Stimulated activated CD4-positive, alpha-beta T cell treated with anti-CD3 and anti-CD28 coated beads, TNF-alpha, amount 100 ng/mL, for 24 hours (primary cell): ENCODE measurements at regions not wholly inside any gene's neighbourhood (a gene's known extent, or its start where the extent isn't known, plus 50 kb on each side); places are given as distances from the start of the nearest gene placed in this dataset.

Experiments
- DNase-seq, 3 experiments: peaks; one replicate each; pipeline ENCODE4 v3.0.0-alpha.2; 2020; ENCODE audit warnings: low read depth in 3 of 3

- no peak for DNase-seq
These were observed 179.9 kb upstream of the FGGY start for GRCh38 chr1:59116920-59117542.

GRCh38 chr1:59122527-59122926, 174.4 kb upstream of the FGGY start:
- no peak for DNase-seq

GRCh38 chr1:59123081-59123681, 173.7 kb upstream of the FGGY start:
- no peak for DNase-seq

GRCh38 chr1:59124166-59124565, 172.7 kb upstream of the FGGY start:
- DNase-seq: no peak

- DNase-seq: no peak
These were observed 171.7 kb upstream of the FGGY start for GRCh38 chr1:59125154-59125553.

GRCh38 chr1:59125676-59126320, 171.1 kb upstream of the FGGY start:
- DNase-seq: no peak

- no peak for DNase-seq
These were observed 170.5 kb upstream of the FGGY start for GRCh38 chr1:59126366-59126765.

- DNase-seq: no peak
These were observed 168.6 kb upstream of the FGGY start for GRCh38 chr1:59128239-59128736.

GRCh38 chr1:59128784-59129227, 168.1 kb upstream of the FGGY start:
- DNase-seq: no peak

- DNase-seq: no peak
These were observed 164.6 kb upstream of the FGGY start for GRCh38 chr1:59132295-59132694.

GRCh38 chr1:59133997-59134396, 162.9 kb upstream of the FGGY start:
- no peak for DNase-seq

GRCh38 chr1:59135761-59136255, 161.1 kb upstream of the FGGY start:
- DNase-seq: no peak

GRCh38 chr1:59136541-59137275, 160.2 kb upstream of the FGGY start:
- DNase-seq: no peak

GRCh38 chr1:59137276-59137615, 159.6 kb upstream of the FGGY start:
- DNase-seq: no peak

GRCh38 chr1:59137968-59138367, 158.9 kb upstream of the FGGY start:
- DNase-seq: no peak

GRCh38 chr1:59138402-59138801, 158.5 kb upstream of the FGGY start:
- DNase-seq: no peak

- no peak for DNase-seq
These were observed 157.5 kb upstream of the FGGY start for GRCh38 chr1:59139396-59139795.

GRCh38 chr1:59141267-59141863, 155.5 kb upstream of the FGGY start:
- DNase-seq: no peak

GRCh38 chr1:59142311-59143132, 154.4 kb upstream of the FGGY start:
- DNase-seq: no peak

GRCh38 chr1:59143133-59143487, 153.8 kb upstream of the FGGY start:
- DNase-seq: no peak

- DNase-seq: no peak
These were observed 153.1 kb upstream of the FGGY start for GRCh38 chr1:59143811-59144210.
